GM18502 (cell line): ENCODE measurements at regions not wholly inside any gene's neighbourhood (a gene's known extent, or its start where the extent isn't known, plus 50 kb on each side); places are given as distances from the start of the nearest gene placed in this dataset.

Experiments used
- ATAC-seq: cut with Tn5 transposase; IDR thresholded peaks from one replicate; pipeline ENCODE4 v1.9.1; 2021; ENCODE audit warnings: mild to moderate bottlenecking; ENCODE audit not compliant: unreplicated experiment, poor library complexity

- peak; percentile 31 for ATAC-seq
Measured at GRCh38 chr18:34977838-34978532, 63.2 kb upstream of the MAPRE2 start.

- no peak for ATAC-seq
Measured at GRCh38 chr18:34978533-34978893, 62.7 kb upstream of the MAPRE2 start.

GRCh38 chr18:34978953-34979608 is 62.1 kb upstream of the MAPRE2 start:
- ATAC-seq, result peak; percentile 38

GRCh38 chr18:34981487-34981886 is 59.7 kb upstream of the MAPRE2 start:
- no peak for ATAC-seq

GRCh38 chr18:34985963-34986362 is 55.2 kb upstream of the MAPRE2 start:
- no peak for ATAC-seq

GRCh38 chr18:34990597-34990996 is 50.6 kb upstream of the MAPRE2 start:
- ATAC-seq, result no peak

GRCh38 chr18:34991152-34991551 is 50.1 kb upstream of the MAPRE2 start:
- ATAC-seq, result no peak
